Neural progenitor cell (in vitro differentiated cells): ENCODE measurements at regions not wholly inside any gene's neighbourhood (a gene's known extent, or its start where the extent isn't known, plus 50 kb on each side); places are given as distances from the start of the nearest gene placed in this dataset.

Experiments used
- DNase-seq: peaks from one replicate; pipeline ENCODE4 v3.0.0-alpha.2; 2016; ENCODE audit warnings: low spot score
- H2AFZ ChIP-seq: fragments of 200-600 bp; sonication (generic); replicated peaks from 2 replicates; pipeline ENCODE4 v1.6.1; 2016; ENCODE audit warnings: antibody characterized with exemption
- H3F3A ChIP-seq: fragments of 200-600 bp; sonication (generic); 2 replicates; pipeline ENCODE4 v1.6.1; 2016; ENCODE audit warnings: antibody characterized with exemption, low read depth
- H3K27ac ChIP-seq: fragments of 200-600 bp; sonication (generic); 2 replicates; pipeline ENCODE4 v1.5.1; 2016; ENCODE audit warnings: mild to moderate bottlenecking
- H3K27me3 ChIP-seq: fragments of 200-600 bp; sonication (generic); 2 replicates; pipeline ENCODE4 v1.6.1; 2016; ENCODE audit warnings: mild to moderate bottlenecking, moderate library complexity
- H3K36me3 ChIP-seq: fragments of 200-600 bp; sonication (generic); 2 replicates; pipeline ENCODE4 v1.5.1; 2016
- H3K4me1 ChIP-seq: fragments of 200-600 bp; sonication (generic); 2 replicates; pipeline ENCODE4 v1.6.1; 2016; ENCODE audit warnings: mixed run types
- H3K4me2 ChIP-seq: fragments of 200-600 bp; sonication (generic); 2 replicates; pipeline ENCODE4 v1.6.1; 2016
- H3K4me3 ChIP-seq: fragments of 200-600 bp; sonication (generic); 2 replicates; pipeline ENCODE4 v1.5.1; 2016
- H3K79me2 ChIP-seq: fragments of 200-600 bp; sonication (generic); 2 replicates; pipeline ENCODE4 v1.6.1; 2016; ENCODE audit warnings: low read depth
- H3K9ac ChIP-seq: fragments of 200-600 bp; sonication (generic); 2 replicates; pipeline ENCODE4 v1.6.1; 2016
- H3K9me3 ChIP-seq: fragments of 200-600 bp; sonication (generic); 2 replicates; pipeline ENCODE4 v1.5.1; 2016; ENCODE audit warnings: low read depth
- H4K20me1 ChIP-seq: fragments of 200-600 bp; sonication (generic); 2 replicates; pipeline ENCODE4 v1.6.1; 2016; ENCODE audit warnings: low read depth
- H3K27ac Mint-ChIP-seq: 3 replicates; pipeline ENCODE4 v1.8.0; 2021; ENCODE audit warnings: mixed read lengths
- H3K27me3 Mint-ChIP-seq: 2 replicates; pipeline ENCODE4 v1.8.0; 2022; ENCODE audit warnings: low read depth, mild to moderate bottlenecking, inconsistent platforms, moderate library complexity, mixed read lengths; ENCODE audit not compliant: insufficient read depth
- H3K36me3 Mint-ChIP-seq: 3 replicates; pipeline ENCODE4 v1.8.0; 2021; ENCODE audit warnings: mixed read lengths
- H3K4me1 Mint-ChIP-seq: 3 replicates; pipeline ENCODE4 v1.8.0; 2021; ENCODE audit warnings: mixed read lengths
- H3K4me3 Mint-ChIP-seq: 3 replicates; pipeline ENCODE4 v1.8.0; 2021; ENCODE audit warnings: mild to moderate bottlenecking, moderate library complexity, mixed read lengths
- H3K9me3 Mint-ChIP-seq: 3 replicates; pipeline ENCODE4 v1.8.0; 2020; ENCODE audit warnings: mixed read lengths
- EZH2 ChIP-seq: fragments of 200-600 bp; sonication (generic); IDR thresholded peaks from 2 replicates; pipeline ENCODE4 v1.6.1; 2017; ENCODE audit warnings: antibody characterized with exemption, mild to moderate bottlenecking, moderate library complexity
- EZH2phosphoT487 ChIP-seq: fragments of 200-600 bp; sonication (generic); IDR thresholded peaks from 2 replicates; pipeline ENCODE4 v1.6.1; 2017; ENCODE audit warnings: antibody characterized with exemption
- TF ChIP-seq, protein P1 (sequence below): fragments of 200-600 bp; sonication (generic); IDR thresholded peaks from 2 replicates; pipeline ENCODE4 v1.5.1; 2017; ENCODE audit warnings: antibody characterized with exemption, mild to moderate bottlenecking

DNA sequence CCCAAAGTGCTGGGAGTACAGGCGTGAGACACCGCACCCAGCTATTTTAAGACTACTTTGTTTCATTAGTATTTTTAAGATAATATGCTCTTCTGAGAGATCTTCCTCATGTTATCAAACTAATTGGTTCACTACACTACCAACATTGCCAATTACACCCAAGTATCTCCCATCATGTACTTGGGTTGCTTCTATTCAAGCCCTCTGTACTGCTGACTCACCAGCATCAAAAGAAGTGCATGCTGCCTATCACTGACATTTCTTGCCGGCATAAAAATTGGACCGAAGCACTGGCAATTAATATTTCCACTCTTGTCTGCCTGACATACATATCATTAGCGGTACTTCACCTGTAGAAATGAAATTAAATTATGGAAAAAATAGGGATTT is 164.2 kb upstream of the NBEA start:
- Histone ChIP-seq H2AFZ (no peak overlapping the region), H3K27me3 (no peaks in the 10 kb centered on the region), H4K20me1 (no peaks in the 10 kb centered on the region), H3K27ac (no peak overlapping the region), H3F3A (no peaks in the 10 kb centered on the region), H3K9ac (no peak overlapping the region), H3K4me2 (no peak overlapping the region), H3K79me2 (no peaks in the 10 kb centered on the region), H3K9me3 (no peaks in the 10 kb centered on the region), H3K36me3 (no peaks in the 10 kb centered on the region), H3K4me3 (no peak overlapping the region), H3K4me1 (no peaks in the 10 kb centered on the region)
- no peaks in the 10 kb centered on the region for H3K27me3 Mint-ChIP-seq
- no peak overlapping the region for H3K27ac Mint-ChIP-seq
- DNase-seq = no peak
- no peak overlapping the region for H3K4me3 Mint-ChIP-seq
- TF ChIP-seq EZH2 (no peak), EZH2phosphoT487 (no peak)
- TF ChIP-seq, protein P1, sequence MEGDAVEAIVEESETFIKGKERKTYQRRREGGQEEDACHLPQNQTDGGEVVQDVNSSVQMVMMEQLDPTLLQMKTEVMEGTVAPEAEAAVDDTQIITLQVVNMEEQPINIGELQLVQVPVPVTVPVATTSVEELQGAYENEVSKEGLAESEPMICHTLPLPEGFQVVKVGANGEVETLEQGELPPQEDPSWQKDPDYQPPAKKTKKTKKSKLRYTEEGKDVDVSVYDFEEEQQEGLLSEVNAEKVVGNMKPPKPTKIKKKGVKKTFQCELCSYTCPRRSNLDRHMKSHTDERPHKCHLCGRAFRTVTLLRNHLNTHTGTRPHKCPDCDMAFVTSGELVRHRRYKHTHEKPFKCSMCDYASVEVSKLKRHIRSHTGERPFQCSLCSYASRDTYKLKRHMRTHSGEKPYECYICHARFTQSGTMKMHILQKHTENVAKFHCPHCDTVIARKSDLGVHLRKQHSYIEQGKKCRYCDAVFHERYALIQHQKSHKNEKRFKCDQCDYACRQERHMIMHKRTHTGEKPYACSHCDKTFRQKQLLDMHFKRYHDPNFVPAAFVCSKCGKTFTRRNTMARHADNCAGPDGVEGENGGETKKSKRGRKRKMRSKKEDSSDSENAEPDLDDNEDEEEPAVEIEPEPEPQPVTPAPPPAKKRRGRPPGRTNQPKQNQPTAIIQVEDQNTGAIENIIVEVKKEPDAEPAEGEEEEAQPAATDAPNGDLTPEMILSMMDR = no peak
- no peaks in the 10 kb centered on the region for H3K9me3 Mint-ChIP-seq
- H3K4me1 Mint-ChIP-seq = no peaks in the 10 kb centered on the region
- no peaks in the 10 kb centered on the region for H3K36me3 Mint-ChIP-seq

DNA sequence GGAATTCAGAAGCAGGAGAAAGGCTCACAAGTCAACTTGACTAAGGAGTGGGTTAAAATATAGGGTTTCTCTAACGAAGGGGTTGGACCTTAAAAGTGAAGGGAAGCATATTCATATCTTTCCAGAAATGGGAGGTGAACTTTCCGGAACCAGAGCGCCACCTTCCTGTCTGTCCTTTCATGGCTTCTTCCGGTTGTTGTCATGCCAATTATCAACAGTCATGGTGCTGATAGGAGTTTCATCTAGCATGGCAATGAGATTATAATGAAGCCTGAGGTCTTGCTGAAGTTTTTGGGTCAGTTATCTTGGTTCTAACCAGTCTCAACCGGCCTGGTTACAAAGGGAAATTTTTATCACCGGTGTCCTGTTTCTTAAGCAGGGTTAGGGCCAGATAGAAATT is 162.9 kb upstream of the NBEA start:
- TF ChIP-seq, protein P1 = peak; percentile 23
- TF ChIP-seq EZH2phosphoT487 (no peak), EZH2 (no peak)
- Mint-ChIP-seq H3K27ac (no peak overlapping the region), H3K27me3 (no peaks in the 10 kb centered on the region), H3K4me1 (no peaks in the 10 kb centered on the region), H3K36me3 (no peaks in the 10 kb centered on the region), H3K4me3 (no peak overlapping the region), H3K9me3 (no peaks in the 10 kb centered on the region)
- no peaks in the 10 kb centered on the region for H3K4me1 ChIP-seq
- no peak for DNase-seq
- no peak overlapping the region for H3K4me3 ChIP-seq
- no peaks in the 10 kb centered on the region for H3F3A ChIP-seq
- no peaks in the 10 kb centered on the region for H3K36me3 ChIP-seq
- H2AFZ ChIP-seq = no peak overlapping the region
- H3K9ac ChIP-seq = no peak overlapping the region
- no peak overlapping the region for H3K27ac ChIP-seq
- H3K9me3 ChIP-seq = no peaks in the 10 kb centered on the region
- no peaks in the 10 kb centered on the region for H3K27me3 ChIP-seq
- no peak overlapping the region for H3K4me2 ChIP-seq
- no peaks in the 10 kb centered on the region for H4K20me1 ChIP-seq
- no peaks in the 10 kb centered on the region for H3K79me2 ChIP-seq

DNA sequence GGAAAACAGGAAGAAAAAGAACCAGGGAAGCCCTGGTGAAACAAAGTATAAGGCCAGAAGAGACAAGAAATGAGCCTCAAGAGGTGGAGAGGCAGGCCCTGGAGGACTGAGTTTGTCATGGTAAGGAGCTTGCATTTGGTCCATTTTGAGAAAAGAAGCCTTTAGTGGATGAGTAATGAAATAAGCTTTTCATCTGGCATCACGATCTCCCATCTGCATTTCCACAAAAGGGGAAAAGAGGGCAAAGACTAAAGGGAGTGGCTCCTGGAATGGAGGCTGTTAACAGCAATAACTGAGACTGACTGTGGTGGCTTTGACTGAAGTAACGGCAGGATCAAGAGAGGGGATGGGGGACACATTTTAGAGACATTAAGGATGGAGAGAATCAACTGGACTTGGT is 148.8 kb upstream of the NBEA start:
- TF ChIP-seq, protein P1 = no peak
- TF ChIP-seq EZH2 (no peak), EZH2phosphoT487 (no peak)
- no peak for DNase-seq
- no peak overlapping the region for H3K4me2 ChIP-seq
- H3K4me3 ChIP-seq = no peak overlapping the region
- H3F3A ChIP-seq = no peaks in the 10 kb centered on the region
- Mint-ChIP-seq H3K4me3 (no peak overlapping the region), H3K27me3 (peaks cover 4% of the 10 kb centered on the region), H3K27ac (no peak overlapping the region), H3K9me3 (peaks cover 10% of the 10 kb centered on the region), H3K36me3 (no peaks in the 10 kb centered on the region), H3K4me1 (no peaks in the 10 kb centered on the region)
- H3K9me3 ChIP-seq = no peaks in the 10 kb centered on the region
- H2AFZ ChIP-seq = no peak overlapping the region
- H4K20me1 ChIP-seq = no peaks in the 10 kb centered on the region
- no peak overlapping the region for H3K9ac ChIP-seq
- H3K27me3 ChIP-seq = no peaks in the 10 kb centered on the region
- H3K4me1 ChIP-seq = no peaks in the 10 kb centered on the region
- no peaks in the 10 kb centered on the region for H3K36me3 ChIP-seq
- no peaks in the 10 kb centered on the region for H3K79me2 ChIP-seq
- H3K27ac ChIP-seq = no peak overlapping the region

DNA sequence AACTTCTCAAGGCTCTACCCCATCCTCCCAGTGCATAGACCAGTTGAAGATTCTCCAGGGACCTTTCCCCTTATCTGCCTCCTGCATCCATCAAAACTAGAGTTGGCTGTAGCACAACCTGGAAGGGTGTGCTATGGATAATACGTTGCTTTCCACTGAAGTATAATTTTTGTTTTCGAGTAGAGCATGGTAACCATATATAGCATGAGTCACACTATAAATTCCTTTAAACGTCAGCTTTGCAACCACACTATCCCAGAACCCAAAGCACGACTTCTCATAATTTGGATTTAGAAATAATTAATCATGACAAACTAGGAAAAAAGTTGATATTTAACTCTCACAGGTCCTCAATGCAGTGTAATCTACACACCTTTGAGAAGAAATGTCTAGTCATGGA is 138.3 kb upstream of the NBEA start:
- Histone ChIP-seq H3K4me3 (no peak overlapping the region), H2AFZ (peak overlapping the region; percentile 26), H3K27ac (no peak overlapping the region), H3K36me3 (no peaks in the 10 kb centered on the region), H3K9ac (no peak overlapping the region), H3K79me2 (no peaks in the 10 kb centered on the region), H3K27me3 (no peaks in the 10 kb centered on the region), H4K20me1 (no peaks in the 10 kb centered on the region), H3K9me3 (no peaks in the 10 kb centered on the region), H3K4me1 (no peaks in the 10 kb centered on the region), H3F3A (no peaks in the 10 kb centered on the region), H3K4me2 (no peak overlapping the region)
- DNase-seq = no peak
- Mint-ChIP-seq H3K9me3 (no peaks in the 10 kb centered on the region), H3K27ac (no peak overlapping the region), H3K4me3 (no peak overlapping the region), H3K4me1 (no peaks in the 10 kb centered on the region), H3K36me3 (no peaks in the 10 kb centered on the region), H3K27me3 (peaks cover 4% of the 10 kb centered on the region)
- TF ChIP-seq, protein P1 = no peak
- no peak for TF ChIP-seq EZH2phosphoT487
- TF ChIP-seq EZH2 = no peak
